Left ventricle myocardium inferior (tissue), 1 donor: ENCODE measurements at regions not wholly inside any gene's neighbourhood (a gene's known extent, or its start where the extent isn't known, plus 50 kb on each side); places are given as distances from the start of the nearest gene placed in this dataset.

Source experiments
- DNase-seq: peaks from one replicate; pipeline ENCODE4 v3.0.0-alpha.2; 2020
- H3K27ac ChIP-seq: fragments of 200-600 bp; replicated peaks from 2 replicates; pipeline ENCODE4 v1.8.0; 2021
- H3K27me3 ChIP-seq: fragments of 200-600 bp; 2 replicates; pipeline ENCODE4 v1.8.0; 2021; ENCODE audit warnings: low read depth
- H3K36me3 ChIP-seq: fragments of 200-600 bp; 2 replicates; pipeline ENCODE4 v1.8.0; 2021
- H3K4me1 ChIP-seq: fragments of 200-600 bp; 2 replicates; pipeline ENCODE4 v1.8.0; 2021
- H3K4me3 ChIP-seq: fragments of 200-600 bp; 2 replicates; pipeline ENCODE4 v1.8.0; 2021; ENCODE audit warnings: mild to moderate bottlenecking, moderate library complexity
- H3K9me3 ChIP-seq: fragments of 200-600 bp; replicated peaks from 2 replicates; pipeline ENCODE4 v1.8.0; 2021
- CTCF ChIP-seq: fragments of 200-600 bp; IDR thresholded peaks from 2 replicates; pipeline ENCODE4 v1.8.0; 2021; ENCODE audit warnings: antibody characterized with exemption, mild to moderate bottlenecking, borderline replicate concordance
- intact Hi-C: fragments of 100-400 bp; cut with micrococcal nuclease; formaldehyde crosslinking; loops from one replicate; pipeline ENCODE4 v1.11.0; 2022
- donor health status: DM: no; HTN: yes; CAD: no; lungs with severe emphysema.

- intact Hi-C loops: no loop called here
- Histone ChIP-seq H3K4me3 (no peak overlapping the region), H3K27me3 (no peaks in the 10 kb centered on the region), H3K36me3 (no peaks in the 10 kb centered on the region), H3K27ac (no peak overlapping the region), H3K9me3 (peaks cover 11% of the 10 kb centered on the region), H3K4me1 (no peaks in the 10 kb centered on the region)
- TF ChIP-seq CTCF: no peak
- DNase-seq: no peak
Measured at GRCh38 chr2:15880226-15881119, 59.9 kb upstream of the MYCN start.

GRCh38 chr2:15881120-15881433, 59.3 kb upstream of the MYCN start:
- Histone ChIP-seq H3K27me3 (no peaks in the 10 kb centered on the region), H3K27ac (no peak overlapping the region), H3K4me3 (no peak overlapping the region), H3K9me3 (peaks cover 11% of the 10 kb centered on the region), H3K4me1 (no peaks in the 10 kb centered on the region), H3K36me3 (no peaks in the 10 kb centered on the region)
- intact Hi-C loops: no loop called here
- no peak for TF ChIP-seq CTCF
- no peak for DNase-seq

- intact Hi-C loops: no loop called here
- no peaks in the 10 kb centered on the region for H3K4me1 ChIP-seq
Measured at GRCh38 chr2:15881676-15882075, 58.7 kb upstream of the MYCN start.

GRCh38 chr2:15882761-15883497, 57.4 kb upstream of the MYCN start:
- Histone ChIP-seq H3K9me3 (no peaks in the 10 kb centered on the region), H3K36me3 (no peaks in the 10 kb centered on the region), H3K4me3 (no peak overlapping the region), H3K4me1 (no peaks in the 10 kb centered on the region), H3K27ac (no peak overlapping the region), H3K27me3 (no peaks in the 10 kb centered on the region)
- TF ChIP-seq CTCF: no peak
- intact Hi-C loops: no loop called here
- no peak for DNase-seq

More at GRCh38 chr2:15881676-15882075, 58.7 kb upstream of the MYCN start:
- Histone ChIP-seq H3K27ac (no peak overlapping the region), H3K27me3 (no peaks in the 10 kb centered on the region), H3K9me3 (peaks cover 8% of the 10 kb centered on the region), H3K4me3 (no peak overlapping the region), H3K36me3 (no peaks in the 10 kb centered on the region)
- DNase-seq: no peak
- TF ChIP-seq CTCF: no peak

GRCh38 chr2:15883684-15884083, 56.7 kb upstream of the MYCN start:
- Histone ChIP-seq H3K4me3 (no peak overlapping the region), H3K27ac (no peak overlapping the region), H3K36me3 (no peaks in the 10 kb centered on the region), H3K27me3 (no peaks in the 10 kb centered on the region), H3K4me1 (no peaks in the 10 kb centered on the region), H3K9me3 (no peaks in the 10 kb centered on the region)
- no peak for TF ChIP-seq CTCF
- no peak for DNase-seq
- intact Hi-C loops: no loop called here
